LoVo (cell line): ENCODE measurements at regions not wholly inside any gene's neighbourhood (a gene's known extent, or its start where the extent isn't known, plus 50 kb on each side); places are given as distances from the start of the nearest gene placed in this dataset.

ENCODE experiments used
- DNase-seq: peaks from one replicate; pipeline ENCODE4 v3.0.0-alpha.2; 2016; ENCODE audit warnings: low spot score

DNA sequence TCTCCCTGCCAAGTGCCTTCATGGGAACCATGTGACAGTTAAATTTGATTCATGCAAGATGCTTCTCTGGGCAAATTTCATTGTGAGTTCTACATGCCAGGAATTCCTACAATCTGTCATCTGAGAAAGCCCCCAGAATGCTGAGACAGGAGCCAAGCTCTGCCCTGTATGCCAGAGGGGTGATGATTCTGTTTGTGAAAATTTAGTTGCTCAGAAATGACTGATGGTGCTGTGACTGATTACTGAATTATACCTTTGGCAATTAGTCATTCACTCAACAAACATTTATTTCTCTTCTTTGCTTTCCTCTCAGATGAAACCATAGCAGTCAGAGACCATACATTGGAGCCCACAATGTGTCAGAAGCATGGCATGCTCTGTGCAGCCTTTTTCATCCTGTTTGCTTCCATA, 69.0 kb upstream of the ZBED5 start:
- no peak for DNase-seq

DNA sequence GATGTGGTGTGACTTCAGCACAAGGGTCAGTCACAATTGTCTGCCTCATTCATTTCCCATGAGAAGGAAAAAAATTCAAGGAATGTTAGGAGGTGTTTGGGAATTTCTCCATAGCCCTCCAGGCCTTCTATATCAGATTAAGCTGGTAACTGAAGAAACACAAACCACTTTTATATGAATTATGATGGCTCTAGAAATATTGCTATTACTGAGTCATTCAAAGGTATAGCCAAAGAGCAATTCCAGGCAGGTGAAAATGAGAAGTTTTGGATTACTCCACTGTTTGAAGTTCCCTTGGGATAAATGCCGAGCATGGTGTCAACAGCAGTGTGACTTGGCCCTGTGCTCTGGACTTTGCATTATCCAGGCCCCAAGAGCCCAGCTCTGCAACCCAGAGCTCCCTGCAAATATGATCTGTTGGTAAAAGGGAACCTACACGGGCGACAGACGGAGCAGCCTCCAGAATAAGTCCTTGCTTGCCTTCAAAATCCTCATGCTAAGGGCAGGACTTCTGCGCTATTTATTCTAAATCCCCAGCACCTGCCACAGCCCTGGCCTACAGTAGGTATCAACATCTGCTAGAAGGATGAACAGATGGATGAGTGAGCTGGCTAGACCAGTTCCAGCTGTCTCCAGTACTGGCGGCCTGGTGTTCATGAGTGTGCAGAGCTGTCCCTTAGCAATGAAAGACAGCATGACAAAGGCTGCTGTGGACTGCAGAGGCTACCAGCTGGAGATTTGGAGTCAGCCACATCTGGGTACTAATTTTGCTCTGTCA, 67.5 kb upstream of the ZBED5 start:
- DNase-seq: no peak

DNA sequence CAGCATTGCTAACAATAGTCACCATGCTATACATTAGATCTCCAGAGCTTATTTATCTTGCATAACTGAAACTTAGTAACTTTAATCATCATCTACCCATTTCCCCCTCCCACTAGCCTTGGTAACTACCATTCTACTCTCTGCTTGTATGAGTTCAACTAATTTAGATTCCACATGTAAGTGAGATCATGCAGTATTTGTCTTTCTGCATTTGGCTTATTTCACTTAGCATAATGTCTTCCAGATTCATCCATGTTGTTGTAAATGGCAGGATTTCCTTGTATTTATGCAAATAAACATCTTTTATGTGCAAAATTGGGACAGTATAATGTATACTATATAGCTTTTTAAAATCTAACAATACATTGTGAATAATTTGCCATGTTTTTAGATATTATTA, 66.0 kb upstream of the ZBED5 start:
- DNase-seq: no peak

DNA sequence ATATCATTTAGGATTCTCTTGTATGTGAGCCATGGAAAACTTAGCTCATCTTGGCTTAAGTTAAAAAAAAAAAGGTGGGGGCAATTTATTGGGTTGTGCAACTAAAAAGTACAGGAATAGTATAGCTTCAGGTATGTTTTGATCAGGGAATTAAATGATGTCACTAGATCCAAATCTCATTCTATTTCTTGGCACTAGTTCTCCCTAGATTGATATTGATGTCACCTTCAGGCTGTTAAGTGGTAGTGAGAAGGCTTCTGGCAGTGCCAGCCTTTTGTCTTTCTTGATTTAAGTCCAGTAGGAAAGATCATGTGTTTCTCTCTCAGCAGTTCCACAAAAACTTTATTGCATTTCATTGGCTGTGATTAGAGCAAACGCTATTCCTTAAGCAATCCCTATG, 65.0 kb upstream of the ZBED5 start:
- DNase-seq: no peak

DNA sequence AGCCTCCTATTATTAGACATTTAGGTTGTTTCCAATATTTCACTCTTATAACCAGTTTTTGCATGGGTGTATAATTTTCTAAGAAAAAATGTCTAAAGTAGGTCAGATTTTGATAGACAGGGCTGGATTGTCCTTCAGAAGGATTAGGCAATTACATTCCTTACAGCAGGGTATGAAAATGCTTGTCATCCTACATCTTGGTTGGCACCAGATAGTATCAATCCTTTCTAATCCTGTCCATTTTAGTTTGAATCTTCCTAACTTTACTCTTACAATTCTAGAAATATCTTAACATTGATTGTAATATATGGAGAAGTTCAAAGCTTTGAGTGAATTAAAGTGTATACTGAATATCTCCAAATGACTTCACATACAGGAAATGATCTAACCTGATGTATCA, 63.0 kb upstream of the ZBED5 start:
- no peak for DNase-seq

DNA sequence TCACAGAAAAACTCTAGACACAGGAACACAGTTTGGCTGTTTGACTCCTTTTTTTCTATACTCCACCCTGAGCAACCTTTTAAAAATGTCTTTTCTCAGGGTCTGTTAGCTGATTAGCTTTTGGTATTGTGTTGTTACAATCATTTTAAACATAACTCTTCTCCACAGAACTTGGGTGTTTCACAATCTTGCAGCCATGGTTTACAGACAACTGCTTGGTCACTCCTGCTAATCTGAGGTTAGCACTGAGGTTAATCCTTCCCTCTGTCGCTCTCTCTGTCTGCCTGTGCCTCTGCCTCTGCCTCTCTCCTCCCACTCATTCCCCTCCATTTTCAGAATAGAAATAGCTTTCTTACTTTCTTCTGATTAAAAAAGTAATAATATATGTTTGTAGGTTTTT, 62.4 kb upstream of the ZBED5 start:
- no peak for DNase-seq

DNA sequence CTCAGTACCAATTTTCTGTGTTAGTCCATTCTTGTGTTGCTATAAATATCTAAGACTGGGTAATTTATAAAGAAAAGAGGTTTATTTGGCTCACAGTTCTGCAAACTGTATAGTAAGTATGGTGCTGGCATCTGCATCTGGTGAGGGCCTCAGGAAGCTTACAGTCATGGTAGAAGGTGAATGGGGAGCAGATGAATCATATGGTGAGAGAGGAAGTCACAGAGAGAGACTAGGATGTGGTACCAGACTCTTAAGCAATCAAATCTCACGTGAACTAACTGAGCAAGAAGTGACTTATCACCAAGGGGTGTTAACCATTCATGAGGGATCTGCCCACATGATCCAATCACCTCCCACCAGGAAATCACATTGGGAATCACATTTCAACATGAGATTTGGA, 60.8 kb upstream of the ZBED5 start:
- DNase-seq: no peak

DNA sequence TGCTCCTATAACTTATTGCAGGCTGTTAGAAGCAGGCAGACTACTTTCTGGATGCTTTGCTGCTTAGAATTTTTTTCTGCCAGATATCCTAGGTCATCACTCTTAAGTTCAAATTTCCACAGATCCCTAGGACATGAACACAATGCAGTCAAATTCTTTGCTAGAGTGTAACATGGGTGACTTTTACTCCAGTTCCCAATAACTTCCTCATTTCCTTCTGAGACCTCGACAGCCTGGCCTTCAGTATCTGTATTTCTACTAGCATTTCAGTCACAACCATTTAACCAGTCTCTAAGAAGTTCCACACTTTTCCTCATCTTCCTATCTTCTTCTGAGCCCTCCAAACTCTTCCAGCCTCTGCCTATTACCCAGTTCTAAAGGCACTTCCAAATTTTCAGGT, 60.4 kb upstream of the ZBED5 start:
- no peak for DNase-seq

DNA sequence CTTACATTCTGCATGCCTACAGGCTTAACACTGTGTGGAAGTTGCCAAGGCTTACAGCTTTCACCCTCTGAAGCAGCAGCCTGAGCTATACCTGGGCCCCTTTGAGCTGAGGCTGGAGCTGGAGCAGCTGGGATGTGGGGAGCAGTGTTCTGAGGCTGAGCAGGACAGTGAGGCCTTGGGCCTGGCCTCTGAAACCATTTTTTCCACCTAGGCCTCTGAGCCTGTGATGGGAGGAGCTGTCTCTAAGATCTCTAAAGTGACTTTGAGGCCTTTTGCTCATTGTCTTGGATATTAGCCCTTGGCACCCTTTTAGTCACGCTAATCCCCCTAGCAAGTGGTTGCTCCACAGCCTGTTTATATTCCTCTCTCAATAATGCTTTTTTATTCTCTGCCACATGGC, 59.9 kb upstream of the ZBED5 start:
- DNase-seq: no peak

DNA sequence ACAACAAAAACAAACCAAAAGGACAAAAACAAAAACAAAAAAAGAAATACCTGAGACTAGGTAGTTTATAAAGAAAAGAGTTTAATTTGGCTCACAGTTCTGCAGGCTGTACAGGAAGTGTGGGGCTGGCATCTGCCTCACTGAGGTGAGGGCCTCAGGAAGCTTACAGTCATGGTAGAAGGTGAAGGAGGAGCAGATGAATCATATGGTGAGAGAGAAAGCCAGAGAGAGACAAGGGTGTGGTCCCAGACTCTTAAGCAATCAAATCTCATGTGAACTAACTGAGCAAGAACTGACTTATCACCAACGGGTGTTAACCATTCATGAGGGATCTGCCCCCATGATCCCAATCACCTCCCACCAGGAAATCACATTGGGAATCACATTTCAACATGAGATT, 58.8 kb upstream of the ZBED5 start:
- no peak for DNase-seq

DNA sequence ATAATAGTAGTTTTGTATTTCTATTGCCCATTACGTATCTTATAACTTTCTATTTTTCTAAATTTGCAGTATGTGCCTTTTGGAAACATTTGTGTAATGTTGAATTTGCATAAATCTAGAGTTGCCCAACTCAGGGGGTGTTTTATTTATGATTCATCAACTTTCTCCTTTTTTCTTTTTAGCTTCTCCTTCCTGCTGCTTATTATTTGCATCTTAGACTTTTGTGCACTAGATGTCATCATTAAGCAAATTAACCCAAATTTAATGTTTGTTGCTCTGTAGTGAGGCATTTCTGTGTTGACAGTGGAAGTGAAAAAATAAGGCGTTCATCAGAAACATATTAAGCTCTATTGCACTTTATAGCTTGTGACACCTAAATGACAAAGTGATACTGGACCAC, 56.2 kb upstream of the ZBED5 start:
- DNase-seq: no peak

DNA sequence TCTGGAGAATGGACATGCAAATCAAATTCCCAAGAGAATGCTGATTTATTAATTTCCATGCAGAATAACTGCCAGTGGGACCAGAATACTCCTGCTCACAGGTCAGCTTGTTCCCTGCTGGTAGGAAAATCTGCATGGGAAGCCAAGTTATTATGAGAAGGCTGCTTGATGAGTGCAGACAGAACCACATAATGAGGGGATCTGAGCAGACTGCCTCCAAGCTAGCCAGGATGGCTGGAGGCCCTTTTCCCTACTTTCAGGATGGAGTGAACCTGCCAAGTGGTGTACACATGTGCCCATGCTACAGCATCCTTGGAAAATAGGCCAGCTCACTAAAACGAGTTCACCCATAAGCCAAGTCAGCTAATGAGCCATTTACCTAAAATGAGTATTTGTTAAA, 55.2 kb upstream of the ZBED5 start:
- no peak for DNase-seq

DNA sequence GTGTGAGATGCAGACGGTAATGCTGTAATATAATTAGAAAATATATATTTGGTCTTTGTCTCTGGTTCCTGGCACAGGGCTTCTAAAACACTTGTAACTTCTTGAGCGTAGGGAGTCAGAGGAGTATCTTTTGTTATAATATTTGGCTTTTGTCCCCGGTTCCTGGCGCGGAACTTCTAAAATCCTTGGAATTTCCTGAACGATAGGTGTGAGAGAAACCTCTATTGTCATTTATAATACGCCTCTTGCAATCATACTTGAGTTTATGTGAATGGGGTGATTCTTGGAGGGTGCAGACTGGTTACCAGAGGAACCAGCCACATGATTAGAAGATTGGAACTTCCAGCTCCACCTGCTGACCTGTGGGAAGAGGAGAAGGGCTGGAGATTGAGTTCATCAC, 54.1 kb upstream of the ZBED5 start:
- DNase-seq: no peak

DNA sequence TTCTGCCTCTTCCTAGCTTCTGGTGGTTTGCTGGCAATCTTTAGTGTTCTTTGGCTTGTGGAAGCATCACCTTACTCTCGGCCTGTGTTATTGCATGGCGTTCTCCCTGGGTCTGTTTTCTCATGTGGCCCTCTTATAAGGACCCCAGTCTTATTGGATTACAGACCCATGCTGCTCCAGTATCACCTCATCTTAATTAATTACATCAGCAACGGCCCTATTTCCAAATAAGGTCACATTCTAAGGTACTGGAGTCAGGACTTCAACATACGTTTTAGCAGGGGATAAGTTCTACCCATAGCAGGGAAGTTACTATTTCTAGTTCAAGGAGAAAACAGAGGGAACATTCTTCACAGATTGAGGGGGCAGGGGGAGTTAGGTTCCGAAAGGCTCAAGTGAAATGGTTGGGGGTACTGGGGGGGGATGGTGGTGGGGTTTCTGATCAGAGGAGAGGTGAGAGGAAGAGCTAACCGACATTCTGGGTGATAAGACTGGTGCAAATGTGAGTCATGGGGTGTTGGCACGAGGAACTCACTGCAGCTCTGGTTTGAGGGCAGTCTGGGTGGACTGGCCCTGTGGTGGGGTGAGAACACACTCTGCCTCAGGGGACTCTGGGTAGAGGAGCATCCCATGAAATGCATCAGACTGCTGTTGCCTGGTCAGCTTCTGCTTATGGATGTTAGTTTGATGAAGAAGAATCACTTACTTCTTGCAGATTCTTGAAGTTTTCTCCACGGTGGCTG, 51.5 kb upstream of the ZBED5 start:
- DNase-seq: peak; percentile 54

DNA sequence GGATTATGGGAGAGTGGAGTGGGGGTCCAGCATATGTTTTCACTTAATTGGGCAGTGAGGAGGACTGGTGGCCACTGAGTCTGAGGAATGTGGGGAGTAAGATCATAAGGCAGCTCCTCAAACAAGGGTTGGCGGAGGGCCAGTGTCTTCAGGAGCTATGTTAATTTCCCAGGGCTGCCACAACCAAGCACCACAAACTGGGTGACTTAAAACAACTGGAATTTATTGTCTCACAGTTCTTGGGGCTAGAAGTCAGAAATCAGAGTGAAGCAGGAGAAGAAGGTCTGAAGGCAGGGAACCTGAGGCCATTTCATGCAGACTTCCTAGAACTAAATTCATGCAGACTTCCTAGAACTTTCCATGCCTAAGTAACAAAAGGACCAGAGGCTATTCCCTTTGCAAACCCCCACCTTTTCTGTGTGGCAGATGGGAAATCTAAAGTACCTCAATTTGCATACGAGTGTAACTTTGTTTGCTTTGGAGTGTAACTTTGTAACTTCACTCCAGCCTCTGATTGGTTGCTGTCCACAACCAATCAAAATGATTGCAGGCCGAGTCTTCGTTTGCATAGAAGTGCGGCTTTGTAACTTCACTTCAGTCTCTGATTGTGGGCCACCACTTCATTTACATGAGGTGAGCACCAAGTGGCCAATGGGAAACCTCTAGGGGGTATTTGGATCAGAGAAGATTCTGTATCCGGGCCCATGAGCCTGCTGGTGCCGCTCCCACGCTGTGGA, 50.5 kb upstream of the ZBED5 start:
- DNase-seq: peak; percentile 73
